ENCODE measurements at regions not wholly inside any gene's neighbourhood (a gene's known extent, or its start where the extent isn't known, plus 50 kb on each side); places are given as distances from the start of the nearest gene placed in this dataset.
A peak's percentile ranks its signal among the peaks of the same experiment; 100 is the strongest.

GRCh38 chr2:37471104-37471503 lies 126.7 kb downstream of the QPCT start:
- DNase-seq: no peak

- DNase-seq: no peak
These were observed 127.6 kb downstream of the QPCT start for GRCh38 chr2:37471994-37472393.

- DNase-seq: no peak
These were observed 128.5 kb downstream of the QPCT start for GRCh38 chr2:37472959-37473358.

GRCh38 chr2:37476411-37476810 lies 132.0 kb downstream of the QPCT start:
- no peak for DNase-seq

GRCh38 chr2:37477921-37478320 lies 133.5 kb downstream of the QPCT start:
- DNase-seq: no peak

- no peak for DNase-seq
These were observed 136.8 kb downstream of the QPCT start for GRCh38 chr2:37481244-37481643.

GRCh38 chr2:37489041-37489456 lies 144.6 kb downstream of the QPCT start:
- DNase-seq: no peak

- DNase-seq: no peak
These were observed 145.1 kb downstream of the QPCT start for GRCh38 chr2:37489536-37489935.

GRCh38 chr2:37493425-37493824 lies 149.0 kb downstream of the QPCT start:
- no peak for DNase-seq

GRCh38 chr2:37499113-37499512 lies 154.7 kb downstream of the QPCT start:
- no peak for DNase-seq

GRCh38 chr2:37500031-37500430 lies 155.6 kb downstream of the QPCT start:
- no peak for DNase-seq

- DNase-seq: no peak
These were observed 156.7 kb downstream of the QPCT start for GRCh38 chr2:37501113-37501512.

- DNase-seq: no peak
These were observed 162.1 kb downstream of the QPCT start for GRCh38 chr2:37506407-37507050.

- no peak for DNase-seq
These were observed 162.6 kb downstream of the QPCT start for GRCh38 chr2:37507051-37507410.

GRCh38 chr2:37507703-37508102 lies 163.3 kb downstream of the QPCT start:
- peak in 9 of 58 donors; percentile 1 to 52 (median 8) for DNase-seq

GRCh38 chr2:37512971-37513370 lies 158.5 kb downstream of the CDC42EP3 start:
- no peak for DNase-seq

- DNase-seq: peak in 2 of 58 donors; percentile 5 to 6
These were observed 147.6 kb downstream of the CDC42EP3 start for GRCh38 chr2:37523814-37524362.

GRCh38 chr2:37526323-37526722 lies 145.1 kb downstream of the CDC42EP3 start:
- no peak for DNase-seq

- no peak for DNase-seq
These were observed 144.6 kb downstream of the CDC42EP3 start for GRCh38 chr2:37526856-37527255.

- no peak for DNase-seq
These were observed 144.1 kb downstream of the CDC42EP3 start for GRCh38 chr2:37527361-37527760.

- DNase-seq: no peak
These were observed 141.5 kb downstream of the CDC42EP3 start for GRCh38 chr2:37529830-37530415.

- DNase-seq: no peak
These were observed 138.9 kb downstream of the CDC42EP3 start for GRCh38 chr2:37532503-37532902.

- DNase-seq: no peak
These were observed 134.1 kb downstream of the CDC42EP3 start for GRCh38 chr2:37537316-37537715.
